Ectodermal cell (in vitro differentiated cells): ENCODE measurements at regions not wholly inside any gene's neighbourhood (a gene's known extent, or its start where the extent isn't known, plus 50 kb on each side); places are given as distances from the start of the nearest gene placed in this dataset.

Experiments
- H3K27ac ChIP-seq: 2 replicates; pipeline ENCODE4 v1.7.0; 2013; ENCODE audit warnings: mild to moderate bottlenecking, low read depth, low read length; ENCODE audit not compliant: insufficient read depth, poor library complexity, severe bottlenecking
- H3K27me3 ChIP-seq: 2 replicates; pipeline ENCODE4 v1.7.0; 2013; ENCODE audit warnings: mild to moderate bottlenecking, low read length; ENCODE audit not compliant: insufficient read depth, control insufficient read depth, poor library complexity, severe bottlenecking
- H3K36me3 ChIP-seq: one replicate; pipeline ENCODE4 v1.7.0; 2013; ENCODE audit warnings: low read length; ENCODE audit not compliant: control insufficient read depth, insufficient read depth
- H3K4me1 ChIP-seq: one replicate; pipeline ENCODE4 v1.7.0; 2013; ENCODE audit warnings: low read length; ENCODE audit not compliant: control insufficient read depth, insufficient read depth
- H3K4me3 ChIP-seq: 2 replicates; pipeline ENCODE4 v1.7.0; 2013; ENCODE audit warnings: low read depth, low read length, control low read depth; ENCODE audit not compliant: insufficient read depth
- H3K9me3 ChIP-seq: 2 replicates; pipeline ENCODE4 v1.7.0; 2013; ENCODE audit warnings: mild to moderate bottlenecking, low read length, moderate library complexity; ENCODE audit not compliant: control insufficient read depth
- WGBS, 2 experiments: methylation state at CpG; one replicate each; pipeline ENCODE4 v1.1.7; 2013; ENCODE audit warnings: missing lambda C conversion rate in 2 of 2; 5-methylcytosine and 5-hydroxymethylcytosine counted together

GRCh38 chr12:107458990-107459389 is 226.6 kb upstream of the PWP1 start:
- 89 to 97% methylated on average over 2 of the region's 2 CpGs for WGBS, 2 experiments
- no peaks in the 10 kb centered on the region for H3K36me3 ChIP-seq
- no peaks in the 10 kb centered on the region for H3K27me3 ChIP-seq
- H3K4me3 ChIP-seq, result no peak overlapping the region
- H3K9me3 ChIP-seq, result no peaks in the 10 kb centered on the region
- H3K4me1 ChIP-seq, result no peaks in the 10 kb centered on the region
- no peak overlapping the region for H3K27ac ChIP-seq

GRCh38 chr12:107459641-107460040 is 226.0 kb upstream of the PWP1 start:
- H3K36me3 ChIP-seq, result no peaks in the 10 kb centered on the region
- no peak overlapping the region for H3K27ac ChIP-seq
- 79% methylated on average over 7 of the region's 7 CpGs for WGBS, 2 experiments
- H3K9me3 ChIP-seq, result no peaks in the 10 kb centered on the region
- H3K27me3 ChIP-seq, result no peaks in the 10 kb centered on the region
- H3K4me3 ChIP-seq, result no peak overlapping the region
- no peaks in the 10 kb centered on the region for H3K4me1 ChIP-seq

DNA sequence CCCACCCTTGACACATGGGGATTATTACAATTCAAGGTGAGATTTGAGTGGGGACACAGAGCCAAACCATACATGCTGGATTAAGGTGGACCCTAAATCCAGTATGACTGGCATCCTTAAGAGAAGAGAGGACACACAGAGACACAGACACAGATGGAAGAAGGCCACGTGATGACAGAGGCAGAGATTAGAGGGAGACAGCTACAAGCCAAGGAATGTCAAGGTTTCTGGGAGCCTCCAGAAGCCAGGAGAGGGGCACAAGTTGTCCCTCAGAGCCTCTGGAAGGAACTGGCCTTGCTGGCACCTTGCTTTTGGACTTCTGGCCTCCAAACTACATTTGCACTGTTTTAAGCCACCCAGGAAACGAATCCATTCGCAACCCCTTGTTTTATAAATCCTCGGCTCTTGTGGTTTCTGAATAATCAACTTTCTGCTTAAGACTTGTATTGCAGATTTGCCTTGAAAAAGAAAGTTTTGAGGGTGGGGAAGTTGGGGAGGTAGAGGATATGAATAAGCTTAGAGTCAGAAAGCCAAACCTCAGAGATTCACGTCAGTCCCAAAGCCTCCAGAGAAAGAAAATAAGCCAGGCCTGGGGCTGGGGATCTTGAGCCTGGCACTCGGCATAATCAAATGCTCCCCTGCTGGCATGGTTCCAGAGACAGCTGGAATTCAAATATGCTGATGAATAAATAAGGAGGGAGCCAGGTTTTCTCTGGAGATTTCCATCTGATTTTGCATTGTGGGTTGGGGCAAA is 224.2 kb upstream of the PWP1 start:
- no peak overlapping the region for H3K27ac ChIP-seq
- no peak overlapping the region for H3K4me3 ChIP-seq
- 87% methylated on average over 6 of the region's 6 CpGs for WGBS, 2 experiments
- H3K9me3 ChIP-seq, result no peaks in the 10 kb centered on the region
- no peaks in the 10 kb centered on the region for H3K27me3 ChIP-seq
- H3K4me1 ChIP-seq, result no peaks in the 10 kb centered on the region
- H3K36me3 ChIP-seq, result no peaks in the 10 kb centered on the region

GRCh38 chr12:107462428-107463332 is 222.9 kb upstream of the PWP1 start:
- H3K36me3 ChIP-seq, result no peaks in the 10 kb centered on the region
- no peak overlapping the region for H3K4me3 ChIP-seq
- no peak overlapping the region for H3K27ac ChIP-seq
- 94 to 95% methylated on average over 4 of the region's 4 CpGs for WGBS, 2 experiments
- H3K4me1 ChIP-seq, result peaks cover 5% of the 10 kb centered on the region
- no peaks in the 10 kb centered on the region for H3K27me3 ChIP-seq
- no peaks in the 10 kb centered on the region for H3K9me3 ChIP-seq

DNA sequence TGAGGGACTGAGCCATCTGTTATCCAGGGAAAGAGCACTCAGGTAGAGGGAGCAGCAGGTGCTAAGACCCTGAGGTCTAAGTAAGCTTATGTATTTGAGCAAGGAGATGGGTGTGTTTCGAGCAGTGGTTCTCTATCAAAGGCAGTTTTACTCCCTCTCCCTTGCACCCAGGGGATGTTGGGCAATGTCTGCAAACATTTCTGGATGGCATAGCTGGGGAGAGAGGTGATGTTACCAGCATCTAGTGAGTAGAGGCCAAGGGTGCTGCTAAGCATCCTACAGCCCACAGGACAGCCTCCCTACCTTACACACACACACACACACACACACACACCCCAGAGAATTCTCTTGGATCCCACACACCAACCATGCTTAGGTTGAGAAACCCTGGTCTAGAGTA is 221.0 kb upstream of the PWP1 start:
- peaks cover 11% of the 10 kb centered on the region for H3K4me1 ChIP-seq
- no peak overlapping the region for H3K4me3 ChIP-seq
- no peaks in the 10 kb centered on the region for H3K9me3 ChIP-seq
- H3K36me3 ChIP-seq, result no peaks in the 10 kb centered on the region
- no peaks in the 10 kb centered on the region for H3K27me3 ChIP-seq
- WGBS, 2 experiments, result 92 to 95% methylated on average over 1 of the region's 1 CpG
- no peak overlapping the region for H3K27ac ChIP-seq

DNA sequence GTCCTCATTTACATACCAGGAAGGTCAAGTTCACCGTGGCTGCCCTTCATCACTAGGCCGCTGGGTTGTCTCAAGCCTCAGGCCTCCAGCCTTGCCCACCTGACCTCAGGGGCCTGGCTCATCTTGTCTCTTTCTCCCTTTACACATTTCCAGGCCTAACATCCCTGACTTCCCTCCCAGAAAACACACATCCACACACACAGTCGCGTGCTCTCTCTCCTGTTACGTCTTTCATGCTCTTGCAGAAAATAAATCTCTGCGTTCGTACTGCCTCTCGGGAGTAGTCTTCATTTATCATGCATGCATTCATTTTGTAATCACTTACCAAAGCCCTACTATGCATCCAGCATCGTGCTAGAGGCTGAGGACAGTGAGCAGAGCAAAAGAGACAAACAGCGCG is 220.0 kb upstream of the PWP1 start:
- WGBS, 2 experiments, result 89 to 93% methylated on average over 11 of the region's 11 CpGs
- Histone ChIP-seq H3K27me3 (no peaks in the 10 kb centered on the region), H3K27ac (no peak overlapping the region), H3K4me1 (peaks cover 11% of the 10 kb centered on the region), H3K4me3 (no peak overlapping the region), H3K36me3 (no peaks in the 10 kb centered on the region), H3K9me3 (no peaks in the 10 kb centered on the region)

GRCh38 chr12:107467716-107468115 is 217.9 kb upstream of the PWP1 start:
- no peaks in the 10 kb centered on the region for H3K9me3 ChIP-seq
- H3K36me3 ChIP-seq, result no peaks in the 10 kb centered on the region
- H3K27ac ChIP-seq, result no peak overlapping the region
- no peaks in the 10 kb centered on the region for H3K27me3 ChIP-seq
- WGBS, 2 experiments, result 16 to 21% methylated on average over 6 of the region's 6 CpGs
- no peak overlapping the region for H3K4me3 ChIP-seq
- peaks cover 11% of the 10 kb centered on the region for H3K4me1 ChIP-seq

GRCh38 chr12:107468182-107468581 is 217.4 kb upstream of the PWP1 start:
- no peaks in the 10 kb centered on the region for H3K9me3 ChIP-seq
- H3K4me1 ChIP-seq, result peaks cover 11% of the 10 kb centered on the region
- no peak overlapping the region for H3K27ac ChIP-seq
- no peak overlapping the region for H3K4me3 ChIP-seq
- WGBS, 2 experiments, result 37 to 41% methylated on average over 4 of the region's 4 CpGs
- H3K36me3 ChIP-seq, result no peaks in the 10 kb centered on the region
- H3K27me3 ChIP-seq, result no peaks in the 10 kb centered on the region

GRCh38 chr12:107469011-107469410 is 216.6 kb upstream of the PWP1 start:
- WGBS, 2 experiments, result 92 to 95% methylated on average over 4 of the region's 4 CpGs
- H3K4me3 ChIP-seq, result no peak overlapping the region
- no peak overlapping the region for H3K27ac ChIP-seq
- H3K27me3 ChIP-seq, result no peaks in the 10 kb centered on the region
- H3K9me3 ChIP-seq, result no peaks in the 10 kb centered on the region
- H3K36me3 ChIP-seq, result no peaks in the 10 kb centered on the region
- H3K4me1 ChIP-seq, result peaks cover 11% of the 10 kb centered on the region

DNA sequence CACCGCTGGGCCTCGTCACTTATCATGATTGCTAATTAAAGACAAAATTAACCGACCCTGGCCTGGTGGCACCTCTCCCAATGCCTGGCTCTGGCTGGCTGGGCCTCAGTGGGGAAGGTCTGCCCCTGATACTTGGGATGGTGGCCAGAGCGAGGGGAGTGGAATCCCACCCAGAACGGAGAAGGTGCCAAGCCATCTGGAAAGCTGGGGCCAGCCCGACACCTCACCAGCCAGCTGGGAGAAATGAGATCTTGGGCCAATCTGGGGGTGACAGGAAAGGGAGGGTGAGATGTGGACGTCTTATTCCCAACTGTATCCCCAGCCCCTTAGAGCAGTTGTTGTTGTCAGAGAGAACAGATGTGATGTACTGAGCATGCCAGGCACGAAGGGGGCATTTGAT is 215.0 kb upstream of the PWP1 start:
- Histone ChIP-seq H3K4me3 (no peak overlapping the region), H3K36me3 (no peaks in the 10 kb centered on the region), H3K27ac (no peak overlapping the region), H3K27me3 (no peaks in the 10 kb centered on the region), H3K4me1 (peaks cover 11% of the 10 kb centered on the region), H3K9me3 (no peaks in the 10 kb centered on the region)
- WGBS, 2 experiments, result 93 to 94% methylated on average over 8 of the region's 8 CpGs
